GM12878 (cell line): ENCODE measurements at regions not wholly inside any gene's neighbourhood (a gene's known extent, or its start where the extent isn't known, plus 50 kb on each side); places are given as distances from the start of the nearest gene placed in this dataset.

ENCODE experiments used
- ATAC-seq: fragments of 200-7000 bp; cut with Tn5 transposase; 3 replicates; pipeline ENCODE4 v1.9.1; 2020; ENCODE audit warnings: mild to moderate bottlenecking, moderate library complexity
- BruUV-seq: library from RNA; stranded (reverse); fragments of 400-500 nt; replicated peaks from 2 replicates; lab custom pipeline; 2021; lab: Mats Ljungman, UMichigan
- CTCF ChIA-PET: fragments of 300-600 bp; sonication (Branson Sonifier 250); formaldehyde crosslinking; extraction: SDS; loops from one replicate; lab custom pipeline; 2021; ENCODE audit warnings: inconsistent platforms; lab: Yijun Ruan, JAX
- POLR2A ChIA-PET: fragments of 350-600 bp; formaldehyde crosslinking; extraction: SDS; loops from one replicate; lab custom pipeline; 2021; ENCODE audit warnings: inconsistent platforms; lab: Charles Lee
- RAD21 ChIA-PET: fragments of 300-600 bp; sonication (Branson Sonifier 250); formaldehyde crosslinking; loops from one replicate; lab custom pipeline; 2023; ENCODE audit warnings: antibody characterized with exemption; ENCODE audit not compliant: unreplicated experiment; lab: Charles Lee
- SMC1A ChIA-PET: fragments of 300-600 bp; sonication (Branson Sonifier 250); formaldehyde crosslinking; loops from one replicate; lab custom pipeline; 2023; ENCODE audit not compliant: unreplicated experiment, uncharacterized antibody; lab: Charles Lee
- DNase-seq: peaks from one replicate; pipeline ENCODE4 v3.0.0-alpha.2; 2011; ENCODE audit warnings: low read depth, low spot score
- FAIRE-seq: peaks from 3 replicates; lab custom pipeline; 2011; peaks lifted over from hg19 to GRCh38; lab: Jason Lieb, UNC
- H2AFZ ChIP-seq: 2 replicates; pipeline ENCODE4 v1.6.0; 2011; ENCODE audit warnings: low read depth, low read length, control low read depth; ENCODE audit not compliant: control insufficient read depth
- H3K27ac ChIP-seq: 2 replicates; pipeline ENCODE4 v1.5.1; 2011; ENCODE audit warnings: control low read depth; ENCODE audit not compliant: control insufficient read depth, insufficient read depth
- H3K27me3 ChIP-seq, 2 experiments: replicated peaks in 1 of 2; 2 replicates each; pipeline versions ENCODE4 v1.6.0 to v1.6.1; 2011; ENCODE audit warnings: low read length in 1 of 2; ENCODE audit not compliant: control insufficient read depth in 2 of 2, insufficient read depth in 2 of 2
- H3K36me3 ChIP-seq, 2 experiments: 2 replicates each; pipeline ENCODE4 v1.5.1; 2011; ENCODE audit warnings: low read length in 1 of 2; ENCODE audit not compliant: control insufficient read depth in 2 of 2, insufficient read depth in 2 of 2
- H3K4me1 ChIP-seq: 2 replicates; pipeline ENCODE4 v1.6.1; 2011; ENCODE audit warnings: mild to moderate bottlenecking, low read length, moderate library complexity, mixed read lengths; ENCODE audit not compliant: control insufficient read depth, insufficient read depth
- H3K4me2 ChIP-seq: 2 replicates; pipeline ENCODE4 v1.6.0; 2011; ENCODE audit warnings: control low read depth; ENCODE audit not compliant: control insufficient read depth, insufficient read depth
- H3K4me3 ChIP-seq: fragments of 200-600 bp; sonication (generic); 2 replicates; pipeline ENCODE4 v1.5.1; 2016
- H3K79me2 ChIP-seq: 2 replicates; pipeline ENCODE4 v1.6.0; 2011; ENCODE audit warnings: low read length; ENCODE audit not compliant: control insufficient read depth, insufficient read depth
- H3K9ac ChIP-seq: 2 replicates; pipeline ENCODE4 v1.8.0; 2011; ENCODE audit warnings: low read length, control low read depth, mixed read lengths; ENCODE audit not compliant: control insufficient read depth, insufficient read depth
- H3K9me3 ChIP-seq: replicated peaks from 3 replicates; pipeline ENCODE4 v1.5.1; 2011; ENCODE audit warnings: mild to moderate bottlenecking, low read length; ENCODE audit not compliant: control insufficient read depth, insufficient read depth
- H4K20me1 ChIP-seq: 2 replicates; pipeline ENCODE4 v1.6.0; 2011; ENCODE audit not compliant: control insufficient read depth, insufficient read depth
- ATF7 ChIP-seq: fragments of 450-650 bp; IDR thresholded peaks from 2 replicates; pipeline ENCODE4 v1.6.1; 2016; ENCODE audit warnings: low read depth, mild to moderate bottlenecking
- BCL3 ChIP-seq: IDR thresholded peaks from 2 replicates; pipeline ENCODE4 v1.6.1; 2011; ENCODE audit warnings: borderline replicate concordance, low read depth, mild to moderate bottlenecking, moderate library complexity, low read length; ENCODE audit not compliant: insufficient read depth, poor library complexity, severe bottlenecking
- BRCA1 ChIP-seq: IDR thresholded peaks from 2 replicates; pipeline ENCODE4 v1.6.1; 2011; ENCODE audit warnings: low read depth, low read length, improper control_type of control experiment
- CHD2 ChIP-seq: IDR thresholded peaks from 2 replicates; pipeline ENCODE4 v1.6.1; 2011; ENCODE audit warnings: low read depth, low read length, improper control_type of control experiment, borderline replicate concordance
- ETV6 ChIP-seq, 2 experiments: fragments of 450-650 bp in 1 of 2; IDR thresholded peaks in 1 of 2; conservative IDR thresholded peaks in 1 of 2; 2 replicates each; pipeline ENCODE4 v1.6.1; 2014; ENCODE audit warnings: antibody characterized with exemption in 1 of 2, borderline replicate concordance in 1 of 2, low read depth in 1 of 2, mild to moderate bottlenecking in 1 of 2, moderate library complexity in 1 of 2
- HSF1 ChIP-seq: fragments of 150-350 bp; IDR thresholded peaks from 2 replicates; pipeline ENCODE4 v1.6.1; 2014; ENCODE audit warnings: mild to moderate bottlenecking, low read depth, low read length
- IRF5 ChIP-seq: fragments of 450-650 bp; IDR thresholded peaks from 2 replicates; pipeline ENCODE4 v1.6.1; 2017; ENCODE audit warnings: borderline replicate concordance
- JUND ChIP-seq: IDR thresholded peaks from 2 replicates; pipeline ENCODE4 v1.6.1; 2012; ENCODE audit warnings: low read depth, mild to moderate bottlenecking, low read length, improper control_type of control experiment, moderate library complexity
- MXI1 ChIP-seq: fragments of 150-350 bp; IDR thresholded peaks from 2 replicates; pipeline ENCODE4 v1.6.1; 2011; ENCODE audit warnings: low read depth, mild to moderate bottlenecking, inconsistent platforms, low read length, improper control_type of control experiment
- PAX5 ChIP-seq: IDR thresholded peaks from 2 replicates; pipeline ENCODE4 v1.6.1; 2011; ENCODE audit warnings: low read depth, low read length, borderline replicate concordance
- PAX8 ChIP-seq: fragments of 450-650 bp; IDR thresholded peaks from 2 replicates; pipeline ENCODE4 v1.6.1; 2017; ENCODE audit warnings: mild to moderate bottlenecking, moderate library complexity
- PKNOX1 ChIP-seq: fragments of 450-650 bp; IDR thresholded peaks from 2 replicates; pipeline ENCODE4 v1.6.1; 2016; ENCODE audit warnings: mild to moderate bottlenecking
- TCF7 ChIP-seq: IDR thresholded peaks from 2 replicates; pipeline ENCODE4 v1.6.1; 2014; ENCODE audit warnings: antibody characterized with exemption, borderline replicate concordance
- ZNF217 ChIP-seq: fragments of 450-650 bp; IDR thresholded peaks from 2 replicates; pipeline ENCODE4 v1.6.1; 2017; ENCODE audit warnings: antibody characterized with exemption, mild to moderate bottlenecking
- WGBS: methylation state at CpG from one replicate; pipeline ENCODE4 v1.1.6; 2016; ENCODE audit warnings: low lambda C conversion rate; ENCODE audit not compliant: insufficient replicate concordance, insufficient coverage; ENCODE audit errors: missing lambda C conversion rate; 5-methylcytosine and 5-hydroxymethylcytosine counted together
- in situ Hi-C: fragments of 300-500 bp; cut with MboI; formaldehyde crosslinking; loops from 9 replicates; pipeline ENCODE4 v1.14.3; 2018; ENCODE audit warnings: mixed read lengths
- intact Hi-C: fragments of 100-400 bp; cut with micrococcal nuclease; formaldehyde crosslinking; loops from one replicate; pipeline ENCODE4 v1.14.2; 2022; ENCODE audit not compliant: unreplicated experiment
- TF ChIP-seq, protein P1 (sequence below): IDR thresholded peaks from 2 replicates; pipeline ENCODE4 v1.6.1; 2012; ENCODE audit warnings: low read depth, low read length, improper control_type of control experiment
- TF ChIP-seq, protein P2 (sequence below), 3 experiments: IDR thresholded peaks in 2 of 3; conservative IDR thresholded peaks in 1 of 3; 2 replicates each; pipeline ENCODE4 v1.5.1; 2011; ENCODE audit warnings: low read depth in 3 of 3, low read length in 3 of 3, mild to moderate bottlenecking in 3 of 3, control low read depth in 2 of 3, moderate library complexity in 2 of 3, inconsistent platforms in 1 of 3, mixed read lengths in 1 of 3; ENCODE audit not compliant: control insufficient read depth in 2 of 3, insufficient read depth in 1 of 3; ENCODE audit errors: extremely low read depth in 1 of 3

GRCh38 chr14:76551906-76552305, 176.0 kb downstream of the ESRRB start:
- ChIA-PET POLR2A (no interaction called here), RAD21 (no interaction called here)
- H3K27ac ChIP-seq = no peak overlapping the region
- no peaks in the 10 kb centered on the region for H3K4me1 ChIP-seq
- ATAC-seq (no peak), DNase-seq (no peak), FAIRE-seq (no peak)
- intact Hi-C loops = no loop called here
- no peaks in the 10 kb centered on the region for H3K9me3 ChIP-seq
- H3K79me2 ChIP-seq = no peaks in the 10 kb centered on the region
- H3K9ac ChIP-seq = no peak overlapping the region
- H4K20me1 ChIP-seq = no peaks in the 10 kb centered on the region
- in situ Hi-C loops = no loop called here
- no peaks in the 10 kb centered on the region for H3K36me3 ChIP-seq
- TF ChIP-seq, protein P1, sequence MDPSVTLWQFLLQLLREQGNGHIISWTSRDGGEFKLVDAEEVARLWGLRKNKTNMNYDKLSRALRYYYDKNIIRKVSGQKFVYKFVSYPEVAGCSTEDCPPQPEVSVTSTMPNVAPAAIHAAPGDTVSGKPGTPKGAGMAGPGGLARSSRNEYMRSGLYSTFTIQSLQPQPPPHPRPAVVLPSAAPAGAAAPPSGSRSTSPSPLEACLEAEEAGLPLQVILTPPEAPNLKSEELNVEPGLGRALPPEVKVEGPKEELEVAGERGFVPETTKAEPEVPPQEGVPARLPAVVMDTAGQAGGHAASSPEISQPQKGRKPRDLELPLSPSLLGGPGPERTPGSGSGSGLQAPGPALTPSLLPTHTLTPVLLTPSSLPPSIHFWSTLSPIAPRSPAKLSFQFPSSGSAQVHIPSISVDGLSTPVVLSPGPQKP = no peak
- TF ChIP-seq ZNF217 (no peak), TCF7 (no peak), PKNOX1 (no peak), IRF5 (no peak), HSF1 (no peak), PAX5 (no peak), JUND (no peak), ATF7 (no peak), BCL3 (no peak), CHD2 (no peak), MXI1 (no peak), PAX8 (no peak), BRCA1 (no peak), ETV6 (conservative IDR thresholded peaks at IDR 0.05 in 1 of 2, IDR thresholded peaks at IDR 0.05 in 1 of 2; ENCODE audit: borderline replicate concordance in 1 of 2, low read depth in 1 of 2) (no peak)
- TF ChIP-seq, protein P2, sequence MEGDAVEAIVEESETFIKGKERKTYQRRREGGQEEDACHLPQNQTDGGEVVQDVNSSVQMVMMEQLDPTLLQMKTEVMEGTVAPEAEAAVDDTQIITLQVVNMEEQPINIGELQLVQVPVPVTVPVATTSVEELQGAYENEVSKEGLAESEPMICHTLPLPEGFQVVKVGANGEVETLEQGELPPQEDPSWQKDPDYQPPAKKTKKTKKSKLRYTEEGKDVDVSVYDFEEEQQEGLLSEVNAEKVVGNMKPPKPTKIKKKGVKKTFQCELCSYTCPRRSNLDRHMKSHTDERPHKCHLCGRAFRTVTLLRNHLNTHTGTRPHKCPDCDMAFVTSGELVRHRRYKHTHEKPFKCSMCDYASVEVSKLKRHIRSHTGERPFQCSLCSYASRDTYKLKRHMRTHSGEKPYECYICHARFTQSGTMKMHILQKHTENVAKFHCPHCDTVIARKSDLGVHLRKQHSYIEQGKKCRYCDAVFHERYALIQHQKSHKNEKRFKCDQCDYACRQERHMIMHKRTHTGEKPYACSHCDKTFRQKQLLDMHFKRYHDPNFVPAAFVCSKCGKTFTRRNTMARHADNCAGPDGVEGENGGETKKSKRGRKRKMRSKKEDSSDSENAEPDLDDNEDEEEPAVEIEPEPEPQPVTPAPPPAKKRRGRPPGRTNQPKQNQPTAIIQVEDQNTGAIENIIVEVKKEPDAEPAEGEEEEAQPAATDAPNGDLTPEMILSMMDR (IDR thresholded peaks at IDR 0.05 in 2 of 3, conservative IDR thresholded peaks at IDR 0.05 in 1 of 3; ENCODE audit: control insufficient read depth in 2 of 3, extremely low read depth in 1 of 3, insufficient read depth in 1 of 3, low read depth in 3 of 3, low read length in 3 of 3) = no peak
- TF ChIP-seq, all 136 proteins: peak for 0
- 9% methylated on average over 4 of the region's 4 CpGs for WGBS
- Histone ChIP-seq H2AFZ (no peak overlapping the region), H3K27me3 (no peaks in the 10 kb centered on the region), H3K4me2 (no peak overlapping the region), H3K4me3 (no peak overlapping the region)
- ChIA-PET SMC1A (interaction anchor here (0.8 kb wide), 1 partner anchor 34 kb away, joined by 3 read pairs; no protein-coding TSS in a partner anchor), CTCF (interaction anchor here (1.4 kb wide), 1 partner anchor 501 kb away, joined by 4 read pairs; no protein-coding TSS in a partner anchor)
- no TSS peak for BruUV-seq
